Natural killer cell (primary cell): ENCODE measurements at regions not wholly inside any gene's neighbourhood (a gene's known extent, or its start where the extent isn't known, plus 50 kb on each side); places are given as distances from the start of the nearest gene placed in this dataset.
A peak's percentile ranks its signal among the peaks of the same experiment; 100 is the strongest.
"Not testable (repeated sequence)": the region's sequence is repeated elsewhere in the genome, so short reads cannot be mapped to it uniquely, and the experiment has no call there.

Source experiments
- ATAC-seq, 3 donors: fragments of 150-1000 bp in 2 of 3; fragments of 200-7000 bp in 1 of 3; cut with Tn5 transposase; 1 replicate in 1 of 3; 2 replicates in 2 of 3; pipeline ENCODE4 v1.10.0; 2021; ENCODE audit warnings: mild to moderate bottlenecking in 2 of 3, moderate library complexity in 2 of 3
- DNase-seq, 2 donors: peaks; one replicate each; pipeline versions ENCODE4 v3.0.0 to v3.0.0-alpha.2; 2013 to 2021; ENCODE audit warnings: mixed read lengths in 1 of 2
- H3K27ac ChIP-seq: one replicate; pipeline ENCODE4 v1.5.1; 2013; ENCODE audit warnings: mild to moderate bottlenecking, low read length
- H3K27me3 ChIP-seq: one replicate; pipeline ENCODE4 v1.6.1; 2013; ENCODE audit warnings: low read length; ENCODE audit not compliant: control insufficient read depth, insufficient read depth
- H3K36me3 ChIP-seq: one replicate; pipeline ENCODE4 v1.6.1; 2013; ENCODE audit warnings: low read length; ENCODE audit not compliant: control insufficient read depth, insufficient read depth
- H3K4me1 ChIP-seq: one replicate; pipeline ENCODE4 v1.6.1; 2013; ENCODE audit warnings: low read length; ENCODE audit not compliant: control insufficient read depth, insufficient read depth
- H3K4me3 ChIP-seq: one replicate; pipeline ENCODE4 v1.5.1; 2013; ENCODE audit warnings: low read length
- H3K9me3 ChIP-seq: one replicate; pipeline ENCODE4 v1.6.1; 2013; ENCODE audit warnings: low read length; ENCODE audit not compliant: control insufficient read depth, insufficient read depth
- H3K27ac Mint-ChIP-seq, 2 donors: one replicate each; pipeline ENCODE4 v1.8.0; 2022; ENCODE audit warnings: mild to moderate bottlenecking in 2 of 2, mixed read lengths in 2 of 2, moderate library complexity in 1 of 2
- H3K27me3 Mint-ChIP-seq, 2 donors: one replicate each; pipeline ENCODE4 v1.8.0; 2022; ENCODE audit warnings: low read depth in 2 of 2, mixed read lengths in 2 of 2
- H3K36me3 Mint-ChIP-seq: one replicate; pipeline ENCODE4 v1.8.0; 2022; ENCODE audit warnings: mixed read lengths
- H3K4me1 Mint-ChIP-seq, 2 donors: one replicate each; pipeline ENCODE4 v1.8.0; 2022; ENCODE audit warnings: mixed read lengths in 2 of 2
- H3K4me3 Mint-ChIP-seq: one replicate; pipeline ENCODE4 v1.8.0; 2022; ENCODE audit warnings: mild to moderate bottlenecking, moderate library complexity, mixed read lengths
- H3K9me3 Mint-ChIP-seq, 2 donors: one replicate each; pipeline ENCODE4 v1.8.0; 2022; ENCODE audit warnings: mixed read lengths in 2 of 2
- WGBS: methylation state at CpG from one replicate; pipeline ENCODE4 v1.1.7; 2013; ENCODE audit warnings: missing lambda C conversion rate; ENCODE audit not compliant: insufficient coverage; 5-methylcytosine and 5-hydroxymethylcytosine counted together
- intact Hi-C: fragments of 100-400 bp; cut with micrococcal nuclease; formaldehyde crosslinking; loops from one replicate; pipeline ENCODE4 v1.14.2; 2022

GRCh38 chr15:84476364-84477033, 124.3 kb upstream of the ZSCAN2 start:
- H3K27me3 Mint-ChIP-seq, H3K27me3 ChIP-seq, H3K4me3 Mint-ChIP-seq, intact Hi-C loops, H3K27ac Mint-ChIP-seq, H3K27ac ChIP-seq, H3K36me3 ChIP-seq, DNase-seq, H3K4me3 ChIP-seq, H3K9me3 ChIP-seq, H3K9me3 Mint-ChIP-seq, H3K4me1 ChIP-seq, H3K36me3 Mint-ChIP-seq, H3K4me1 Mint-ChIP-seq: not testable (repeated sequence)
- ATAC-seq: peak in 1 of 3 donors; percentile 23
- WGBS: no CpG with 5 or more reads among the region's 14 CpGs

GRCh38 chr15:84477550-84477949, 123.3 kb upstream of the ZSCAN2 start:
- DNase-seq, H3K36me3 ChIP-seq, H3K27ac Mint-ChIP-seq, H3K4me1 ChIP-seq, H3K4me3 ChIP-seq, H3K27me3 Mint-ChIP-seq, H3K27me3 ChIP-seq, H3K9me3 ChIP-seq, H3K4me1 Mint-ChIP-seq, H3K36me3 Mint-ChIP-seq, H3K4me3 Mint-ChIP-seq, H3K9me3 Mint-ChIP-seq, H3K27ac ChIP-seq, intact Hi-C loops: not testable (repeated sequence)
- peak; percentile 74 to 93 (median 92) for ATAC-seq
- WGBS: no CpG with 5 or more reads among the region's 8 CpGs

GRCh38 chr15:84480174-84480681, 120.6 kb upstream of the ZSCAN2 start:
- not testable (repeated sequence) for H3K9me3 ChIP-seq

GRCh38 chr15:84483859-84484258, 117.0 kb upstream of the ZSCAN2 start:
- H3K27ac Mint-ChIP-seq, H3K4me1 Mint-ChIP-seq, DNase-seq, H3K36me3 ChIP-seq, H3K27me3 Mint-ChIP-seq, H3K9me3 ChIP-seq, H3K4me1 ChIP-seq, H3K9me3 Mint-ChIP-seq, ATAC-seq, H3K4me3 Mint-ChIP-seq, H3K36me3 Mint-ChIP-seq, H3K27ac ChIP-seq, intact Hi-C loops, H3K27me3 ChIP-seq, H3K4me3 ChIP-seq: not testable (repeated sequence)
- 100% methylated on average over 2 of the region's 9 CpGs for WGBS

More at GRCh38 chr15:84480174-84480681, 120.6 kb upstream of the ZSCAN2 start:
- H3K27ac ChIP-seq, H3K4me1 ChIP-seq, H3K27me3 ChIP-seq, H3K27ac Mint-ChIP-seq, H3K4me3 Mint-ChIP-seq, H3K4me1 Mint-ChIP-seq, H3K4me3 ChIP-seq, H3K36me3 ChIP-seq, H3K9me3 Mint-ChIP-seq, ATAC-seq, DNase-seq, H3K27me3 Mint-ChIP-seq, H3K36me3 Mint-ChIP-seq, intact Hi-C loops: not testable (repeated sequence)
- no CpG with 5 or more reads among the region's 7 CpGs for WGBS

- intact Hi-C loops, H3K9me3 Mint-ChIP-seq, H3K27ac Mint-ChIP-seq, H3K4me3 Mint-ChIP-seq, H3K4me1 Mint-ChIP-seq, H3K36me3 Mint-ChIP-seq, H3K27me3 ChIP-seq, H3K36me3 ChIP-seq, H3K27me3 Mint-ChIP-seq, H3K9me3 ChIP-seq, H3K27ac ChIP-seq, ATAC-seq, H3K4me1 ChIP-seq, H3K4me3 ChIP-seq: not testable (repeated sequence)
- WGBS: 0% methylated on average over 8 of the region's 60 CpGs
- DNase-seq: peak in 1 of 2 donors; percentile 14
Observed at GRCh38 chr15:84500165-84500889, 100.5 kb upstream of the ZSCAN2 start.

GRCh38 chr15:84503101-84503500, 97.7 kb upstream of the ZSCAN2 start:
- H3K27ac ChIP-seq, H3K4me3 Mint-ChIP-seq, ATAC-seq, H3K27ac Mint-ChIP-seq, H3K27me3 Mint-ChIP-seq, H3K36me3 Mint-ChIP-seq, H3K4me1 Mint-ChIP-seq, H3K36me3 ChIP-seq, H3K9me3 ChIP-seq, H3K4me3 ChIP-seq, H3K9me3 Mint-ChIP-seq, H3K27me3 ChIP-seq, DNase-seq, intact Hi-C loops, H3K4me1 ChIP-seq: not testable (repeated sequence)
- WGBS: 97% methylated on average over 5 of the region's 17 CpGs

GRCh38 chr15:84505552-84505951, 95.3 kb upstream of the ZSCAN2 start:
- no CpG with 5 or more reads among the region's 4 CpGs for WGBS
- H3K27me3 Mint-ChIP-seq, H3K4me3 ChIP-seq, H3K4me1 ChIP-seq, H3K36me3 ChIP-seq, H3K4me1 Mint-ChIP-seq, H3K36me3 Mint-ChIP-seq, H3K27me3 ChIP-seq, H3K27ac Mint-ChIP-seq, H3K9me3 Mint-ChIP-seq, intact Hi-C loops, H3K4me3 Mint-ChIP-seq, H3K27ac ChIP-seq, ATAC-seq, DNase-seq, H3K9me3 ChIP-seq: not testable (repeated sequence)

- ATAC-seq, H3K9me3 Mint-ChIP-seq, DNase-seq, intact Hi-C loops, H3K27ac ChIP-seq, H3K27me3 ChIP-seq, H3K9me3 ChIP-seq, H3K4me1 Mint-ChIP-seq, H3K27ac Mint-ChIP-seq, H3K4me1 ChIP-seq, H3K4me3 ChIP-seq, H3K4me3 Mint-ChIP-seq, H3K27me3 Mint-ChIP-seq, H3K36me3 Mint-ChIP-seq, H3K36me3 ChIP-seq: not testable (repeated sequence)
- no CpG with 5 or more reads among the region's 9 CpGs for WGBS
Observed at GRCh38 chr15:84512324-84512723, 88.5 kb upstream of the ZSCAN2 start.
